DMS153 treated with DMSO at 0.1 percent for 48 hours (cell line): ENCODE measurements at regions not wholly inside any gene's neighbourhood (a gene's known extent, or its start where the extent isn't known, plus 50 kb on each side); places are given as distances from the start of the nearest gene placed in this dataset.

Experiments used
- DNase-seq: peaks from one replicate; lab custom pipeline; 2025; ENCODE audit not compliant: unreplicated experiment; lab: John Stamatoyannopoulos, UW

DNA sequence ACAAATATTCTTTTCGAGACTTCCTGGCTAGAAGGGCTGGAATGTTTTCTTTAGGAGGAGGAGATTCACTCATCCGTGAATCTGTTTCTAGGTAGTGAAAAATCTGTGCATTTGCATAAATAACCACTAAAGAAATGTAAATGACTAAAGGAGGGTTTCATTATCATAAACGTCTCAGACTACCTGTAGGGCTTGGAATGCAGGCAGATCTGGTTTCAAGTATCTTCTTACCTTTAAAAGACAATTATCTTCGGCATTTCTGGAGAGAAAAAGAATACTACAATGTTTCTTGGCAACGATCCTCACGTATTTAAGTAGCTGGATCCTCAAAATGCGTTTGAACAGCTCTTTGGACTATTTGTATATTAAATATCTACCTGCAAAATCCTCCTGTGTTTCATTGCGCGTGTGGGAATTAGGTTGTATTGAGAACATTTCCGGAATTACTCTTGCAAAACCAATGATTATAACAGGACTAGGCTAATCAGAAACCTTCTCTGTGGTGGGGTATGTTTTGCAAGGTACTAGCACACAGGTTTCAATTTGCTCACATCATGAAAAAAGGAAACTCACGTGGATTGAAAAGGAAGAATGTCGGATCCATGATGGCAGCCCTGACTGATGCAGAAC is 291.1 kb upstream of the ARGLU1 start:
- DNase-seq, result no peak

- DNase-seq, result no peak
These were observed 284.5 kb upstream of the ARGLU1 start for GRCh38 chr13:106852436-106852835.

- no peak for DNase-seq
These were observed 283.2 kb upstream of the ARGLU1 start for GRCh38 chr13:106850973-106851650.

- DNase-seq, result no peak
These were observed 278.9 kb upstream of the ARGLU1 start for GRCh38 chr13:106846571-106847448.

DNA sequence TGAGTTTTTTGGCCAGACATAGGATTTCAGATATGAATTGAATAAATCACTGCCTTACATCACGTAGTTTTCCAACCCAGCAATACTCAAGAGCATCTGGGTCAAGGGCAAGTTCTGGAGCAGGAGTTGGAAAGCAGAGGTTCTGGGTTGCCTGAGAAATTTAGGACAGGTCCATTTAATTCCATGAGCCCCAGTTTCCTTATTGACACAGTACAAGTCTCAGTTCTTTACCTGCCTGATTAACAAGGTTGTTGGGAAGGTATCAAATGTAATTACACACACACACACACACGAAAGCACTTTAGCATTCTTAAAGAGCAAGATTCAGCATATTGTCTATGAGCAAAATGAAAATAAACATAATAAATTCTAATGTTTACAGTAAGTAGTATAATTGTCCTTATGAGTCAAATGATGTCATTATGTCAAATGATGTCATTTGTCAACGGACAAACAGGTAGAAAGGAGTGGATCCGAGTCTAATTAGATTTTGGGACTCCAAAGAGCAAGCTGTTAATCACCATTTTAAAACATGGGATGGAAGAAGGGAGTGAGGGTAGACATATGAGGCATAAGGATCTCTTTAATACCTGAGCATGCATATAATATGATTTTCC is 268.4 kb upstream of the ARGLU1 start:
- no peak for DNase-seq

GRCh38 chr13:106835477-106835876 is 267.5 kb upstream of the ARGLU1 start:
- no peak for DNase-seq

DNA sequence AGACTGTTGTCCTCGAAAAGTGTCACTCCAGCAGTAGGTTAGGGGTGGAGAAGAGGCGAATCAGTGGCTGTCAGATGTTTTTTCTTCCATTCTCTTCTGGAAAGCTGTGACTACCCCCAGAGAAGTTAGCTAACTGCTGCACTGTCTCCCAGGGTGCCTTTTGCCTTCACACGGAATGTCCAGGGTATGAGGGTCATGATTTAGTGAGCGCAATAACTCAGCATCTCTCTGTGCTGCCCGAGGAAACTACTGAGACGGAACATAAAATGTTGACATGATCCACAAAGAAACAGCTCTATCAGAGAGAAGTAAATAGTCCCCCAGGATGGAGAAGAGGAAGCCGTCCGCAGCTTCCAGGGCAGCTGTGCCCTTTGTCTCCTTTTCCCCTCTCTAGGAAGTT is 254.0 kb upstream of the ARGLU1 start:
- no peak for DNase-seq

GRCh38 chr13:106819413-106820180 is 251.7 kb upstream of the ARGLU1 start:
- DNase-seq, result no peak

DNA sequence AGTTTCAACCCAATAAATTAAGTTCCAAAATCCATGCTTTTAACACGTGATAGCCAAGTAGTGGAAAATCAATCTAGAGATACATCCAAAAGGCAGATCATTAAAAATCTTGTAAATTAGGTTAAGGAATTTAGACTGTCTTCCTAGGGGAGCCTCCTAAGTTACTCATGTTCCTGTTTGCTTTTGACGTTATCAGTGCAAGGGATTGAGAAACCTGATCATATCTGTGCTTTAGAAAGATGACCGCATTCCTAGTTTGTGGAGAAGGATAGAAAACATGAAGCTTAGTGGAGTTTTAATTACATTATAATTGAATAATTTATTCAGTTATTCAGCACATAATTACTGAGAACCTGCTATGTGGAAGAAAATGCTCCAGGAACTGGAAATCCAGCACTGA is 251.0 kb upstream of the ARGLU1 start:
- no peak for DNase-seq

- DNase-seq, result no peak
These were observed 247.6 kb upstream of the ARGLU1 start for GRCh38 chr13:106815545-106815944.

DNA sequence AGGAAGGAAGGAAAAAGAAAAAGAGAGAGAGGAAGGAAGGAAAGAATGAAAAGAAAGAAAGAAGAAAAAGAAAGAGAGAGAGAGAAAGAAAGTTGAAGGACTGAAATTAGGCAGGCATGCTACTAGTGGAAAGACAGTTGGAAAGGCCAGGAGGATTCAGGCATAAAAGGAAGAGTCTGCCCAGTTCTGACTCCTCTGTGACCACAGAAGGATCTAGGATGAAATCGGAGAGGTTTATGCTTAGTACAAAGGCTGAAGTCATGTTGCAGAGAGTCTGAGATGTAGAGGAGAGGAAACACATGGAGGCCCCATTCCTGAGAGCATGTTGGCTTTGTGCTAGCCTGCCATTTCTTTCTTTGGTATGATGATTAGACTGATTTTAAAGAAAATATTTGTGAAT is 246.5 kb upstream of the ARGLU1 start:
- DNase-seq, result no peak

DNA sequence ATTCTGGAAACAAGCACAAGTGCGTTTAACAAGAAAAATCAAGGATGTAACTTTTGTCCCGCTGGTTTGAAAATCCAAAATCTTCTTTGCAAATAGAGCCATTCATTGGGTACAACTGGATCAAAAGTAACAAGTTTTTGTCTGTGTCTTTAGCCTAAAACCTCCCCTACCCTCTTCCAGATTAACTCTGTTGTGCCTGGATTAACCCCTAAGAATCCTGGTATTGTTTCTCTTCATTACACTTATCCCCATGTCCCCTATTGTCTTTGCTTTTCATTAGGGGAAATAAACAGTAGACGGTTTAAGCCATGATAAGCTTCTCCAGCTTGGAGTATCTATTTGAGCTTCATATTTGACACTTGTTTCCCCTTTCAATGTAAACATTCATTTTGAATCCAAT is 242.1 kb upstream of the ARGLU1 start:
- DNase-seq, result no peak

DNA sequence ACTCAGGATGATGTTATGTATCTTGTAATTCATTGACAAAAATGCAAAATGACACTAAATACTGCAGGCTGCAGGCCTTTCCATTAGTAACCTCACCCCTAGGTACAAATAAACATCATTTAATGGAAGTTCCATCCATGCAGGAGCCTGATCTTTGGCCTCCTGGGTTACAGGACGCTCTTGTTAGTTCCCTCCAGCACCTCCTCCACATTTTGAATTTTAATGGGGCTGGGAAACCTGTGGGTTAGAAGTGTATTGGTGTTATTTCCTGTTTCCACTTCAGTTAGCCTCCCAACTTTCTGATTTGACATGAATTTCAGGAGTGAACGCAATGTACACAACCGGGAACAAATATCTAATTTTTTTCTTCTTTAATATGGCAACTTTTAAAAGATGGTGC is 237.1 kb upstream of the ARGLU1 start:
- no peak for DNase-seq

DNA sequence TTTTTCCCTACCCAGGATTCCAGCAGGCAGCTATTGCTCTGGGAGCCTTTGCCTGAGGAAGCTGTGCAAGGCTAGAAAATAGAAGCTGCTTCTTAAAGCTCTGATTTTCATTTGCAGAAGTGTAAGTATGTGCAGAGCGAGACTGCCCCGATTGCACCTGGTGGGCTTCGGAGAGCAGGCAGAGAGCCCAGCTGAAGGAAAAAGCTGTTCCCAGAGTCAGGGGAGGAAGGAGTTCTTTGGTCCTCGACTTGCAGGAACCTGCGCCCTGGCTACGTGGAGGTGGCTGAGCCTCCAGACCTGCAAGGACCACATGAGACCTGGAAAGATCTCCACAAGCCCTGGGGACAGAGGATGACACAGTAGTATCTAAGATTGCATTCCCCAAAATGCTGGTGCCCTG is 235.0 kb upstream of the ARGLU1 start:
- DNase-seq, result no peak

- DNase-seq, result no peak
These were observed 231.9 kb upstream of the ARGLU1 start for GRCh38 chr13:106799781-106800335.

DNA sequence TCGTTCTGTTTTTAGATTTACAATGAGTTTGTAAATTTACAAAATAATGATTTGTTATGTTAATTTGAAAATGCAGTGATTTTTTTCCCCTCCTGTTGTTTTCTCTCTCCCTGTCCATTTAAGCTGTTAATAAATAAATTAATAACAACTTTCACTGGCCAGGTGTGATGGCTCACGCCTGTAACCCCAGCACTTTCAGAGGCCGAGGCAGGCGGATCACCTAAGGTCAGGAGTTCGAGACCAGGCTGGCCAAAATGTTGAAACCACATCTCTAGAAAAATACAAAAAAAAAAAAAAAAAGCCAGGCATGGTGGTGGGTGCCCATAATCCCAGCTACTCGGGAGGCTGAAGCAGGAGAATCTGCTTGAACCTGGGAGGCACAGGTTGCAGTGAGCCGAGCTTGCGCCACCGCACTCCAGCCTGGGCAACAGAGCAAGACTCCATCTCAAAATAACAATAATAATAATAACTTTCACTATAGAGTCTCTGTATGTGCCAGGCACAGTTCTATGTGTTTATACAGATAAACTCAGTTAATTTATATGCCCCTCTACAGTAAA is 229.2 kb upstream of the ARGLU1 start:
- DNase-seq, result no peak

DNA sequence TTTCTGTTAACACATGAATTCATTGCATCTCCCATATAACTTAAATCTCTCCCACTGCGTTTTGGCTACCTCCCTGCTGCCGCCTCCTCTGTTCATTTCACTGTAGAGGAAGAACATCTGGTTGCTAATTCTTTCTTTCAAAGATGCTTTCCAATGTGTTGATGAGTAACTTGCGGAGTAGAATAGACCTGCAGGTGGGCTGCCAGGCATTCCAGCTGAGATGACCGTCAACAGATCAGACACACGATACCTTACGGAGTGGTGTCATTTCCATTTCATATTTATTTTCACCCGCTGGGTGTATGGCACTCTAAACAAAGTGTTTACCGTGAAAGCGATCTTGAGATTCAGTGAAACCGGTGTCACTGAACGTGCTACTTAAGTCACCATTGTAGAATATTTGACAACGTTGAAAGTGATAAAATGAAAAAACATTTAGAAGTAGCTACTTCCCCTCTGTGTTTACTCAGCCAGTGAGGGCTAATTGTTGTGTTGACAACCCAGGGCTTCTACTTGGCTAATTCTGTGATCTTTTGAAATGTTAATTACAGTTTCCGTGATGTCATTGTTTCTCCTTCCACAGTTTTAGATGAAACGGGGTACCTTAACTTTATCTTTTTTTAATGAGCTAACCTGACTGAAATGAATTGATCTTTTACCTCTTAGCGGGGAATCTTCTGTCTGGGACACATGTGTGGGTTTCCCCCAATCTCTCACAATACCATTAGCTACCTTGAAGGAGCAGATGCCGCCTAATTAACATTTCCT is 228.5 kb upstream of the ARGLU1 start:
- DNase-seq, result peak; percentile 10

- no peak for DNase-seq
These were observed 227.9 kb upstream of the ARGLU1 start for GRCh38 chr13:106795847-106796246.

- DNase-seq, result no peak
These were observed 226.2 kb upstream of the ARGLU1 start for GRCh38 chr13:106794117-106794516.
